Islet precursor cell (in vitro differentiated cells): ENCODE measurements at regions not wholly inside any gene's neighbourhood (a gene's known extent, or its start where the extent isn't known, plus 50 kb on each side); places are given as distances from the start of the nearest gene placed in this dataset.
A peak's percentile ranks its signal among the peaks of the same experiment; 100 is the strongest.
"Not testable (repeated sequence)": the region's sequence is repeated elsewhere in the genome, so short reads cannot be mapped to it uniquely, and the experiment has no call there.

Experiments
- DNase-seq: peaks from one replicate; pipeline ENCODE4 v3.0.0-alpha.2; 2018

DNA sequence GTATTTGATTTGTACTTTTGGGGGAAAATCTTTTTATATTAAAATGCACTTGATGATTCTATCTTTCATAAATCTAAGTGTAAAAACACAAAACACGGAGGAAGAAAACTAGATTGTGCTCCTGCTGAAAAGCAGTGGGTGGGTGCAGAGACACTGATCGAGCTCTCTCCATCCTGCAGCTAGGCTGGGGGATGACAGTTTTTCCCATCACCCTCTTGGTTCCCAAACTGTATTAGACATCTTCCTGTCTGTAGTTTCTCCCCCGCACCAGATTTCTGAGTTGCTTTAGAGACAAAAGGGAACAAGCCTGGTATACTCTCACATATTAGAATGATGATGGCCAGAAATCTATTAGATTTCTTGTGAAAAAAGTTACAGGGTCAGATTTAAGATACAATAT is 99.6 kb downstream of the FAM114A2 start:
- DNase-seq: no peak

GRCh38 chr5:153938191-153938842 is 100.4 kb downstream of the FAM114A2 start:
- no peak for DNase-seq

DNA sequence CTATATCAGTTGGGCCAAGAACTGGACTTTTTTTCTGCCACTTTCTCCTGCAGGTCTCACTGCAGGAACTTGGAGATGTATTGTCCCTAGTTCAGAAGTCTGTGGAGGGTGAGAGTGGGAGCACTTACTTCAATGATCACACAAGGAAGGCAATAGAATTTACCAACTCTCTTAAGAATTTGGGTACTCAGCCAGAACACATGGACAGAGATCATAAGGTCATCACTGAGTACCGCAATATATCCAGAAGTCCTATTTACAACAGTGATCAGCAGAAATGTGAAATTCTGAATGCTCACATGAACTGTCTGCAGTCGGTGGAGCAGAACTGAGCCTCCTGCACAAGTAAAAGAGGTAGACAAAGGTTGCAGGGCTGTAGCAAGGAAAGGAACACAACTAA is 101.0 kb downstream of the FAM114A2 start:
- no peak for DNase-seq

GRCh38 chr5:153935151-153935550 is 103.6 kb downstream of the FAM114A2 start:
- not testable (repeated sequence) for DNase-seq

- no peak for DNase-seq
These were observed 112.5 kb downstream of the FAM114A2 start for GRCh38 chr5:153926201-153926600.

- no peak for DNase-seq
These were observed 119.5 kb downstream of the FAM114A2 start for GRCh38 chr5:153919161-153919560.

DNA sequence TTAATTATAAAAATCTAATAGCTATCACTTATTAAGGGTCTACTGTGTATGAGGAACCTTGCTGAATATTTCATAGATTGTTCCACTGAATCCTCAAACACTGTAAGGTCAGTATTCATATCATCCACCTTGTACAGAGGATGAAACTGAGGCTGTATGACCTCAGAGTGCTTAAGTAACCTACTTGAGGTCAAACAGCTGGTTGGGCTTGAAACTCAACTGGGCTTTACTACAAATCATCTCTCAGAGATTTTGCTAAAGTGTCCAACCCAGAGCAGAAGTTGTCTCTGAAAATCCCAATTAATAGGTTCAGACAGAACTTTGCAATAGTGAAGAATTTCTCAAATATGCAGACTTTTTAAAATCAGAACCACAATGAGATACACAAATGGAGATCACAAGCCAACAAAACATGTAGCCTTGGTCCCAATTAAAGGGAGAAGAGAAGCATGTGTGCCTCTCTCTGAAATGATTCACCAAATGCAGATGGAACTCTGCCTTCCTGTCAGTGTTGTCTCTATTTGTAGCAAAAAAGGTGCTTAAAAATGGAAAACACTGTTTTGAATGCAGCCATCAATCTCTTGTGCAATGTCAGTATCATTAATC is 131.4 kb downstream of the FAM114A2 start:
- no peak for DNase-seq

DNA sequence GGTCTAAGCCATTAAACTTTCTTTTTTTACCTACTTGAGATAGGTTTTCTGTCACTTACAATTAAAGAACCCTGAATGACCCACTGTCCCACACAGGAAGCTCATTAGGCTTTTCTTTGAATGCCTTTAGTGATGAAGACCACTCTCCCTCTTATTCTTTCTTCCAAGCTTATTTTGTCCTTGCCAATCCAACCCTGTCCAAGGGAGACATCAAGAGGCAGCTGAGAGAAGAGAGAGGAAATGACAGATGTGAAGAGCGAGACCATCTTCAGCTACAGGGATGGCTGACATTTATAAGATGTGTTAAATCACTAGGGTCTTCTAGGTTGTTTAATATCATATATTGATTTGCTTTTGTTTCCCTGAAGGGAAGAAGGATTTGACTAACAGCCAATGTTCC is 133.5 kb downstream of the FAM114A2 start:
- DNase-seq: no peak

- no peak for DNase-seq
These were observed 135.4 kb downstream of the FAM114A2 start for GRCh38 chr5:153903321-153903720.

DNA sequence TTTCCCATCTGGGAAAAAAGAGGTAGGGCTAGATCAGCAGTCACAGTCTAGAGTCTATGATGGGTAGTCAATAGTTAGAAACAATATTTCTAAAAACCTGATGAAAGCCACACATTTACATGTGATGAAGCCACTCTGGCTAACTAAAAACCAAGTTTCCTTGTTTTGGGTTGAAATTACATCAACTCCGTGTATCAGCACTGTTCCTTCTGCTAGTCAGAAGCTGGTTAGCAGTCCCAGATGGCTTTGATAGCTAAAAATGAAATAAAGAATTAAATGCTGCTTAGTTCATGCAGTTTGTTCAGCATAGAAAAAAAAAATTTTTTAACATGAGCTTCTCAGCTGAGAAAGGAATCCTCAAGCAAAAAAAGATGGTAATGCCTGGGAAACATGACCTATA is 136.7 kb downstream of the FAM114A2 start:
- DNase-seq: no peak

DNA sequence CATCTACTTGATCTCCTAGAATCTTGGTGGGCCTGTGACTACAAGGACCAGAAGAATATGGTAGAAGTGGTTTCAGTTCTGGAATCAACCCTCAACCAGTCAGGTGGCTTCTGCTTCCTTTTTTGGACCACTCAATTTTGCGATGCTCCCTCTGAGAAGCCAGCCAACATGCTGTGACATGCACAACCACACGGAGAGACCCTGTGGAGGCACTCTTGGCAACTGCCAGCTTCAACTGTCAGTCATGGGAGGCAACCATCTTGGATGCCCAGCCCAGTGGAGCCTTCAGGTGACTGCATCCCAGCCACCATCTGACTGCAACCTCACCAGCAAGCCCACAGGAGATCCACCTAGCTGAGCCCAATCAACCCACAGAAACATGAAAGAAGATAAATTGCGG is 137.3 kb downstream of the FAM114A2 start:
- DNase-seq: no peak

DNA sequence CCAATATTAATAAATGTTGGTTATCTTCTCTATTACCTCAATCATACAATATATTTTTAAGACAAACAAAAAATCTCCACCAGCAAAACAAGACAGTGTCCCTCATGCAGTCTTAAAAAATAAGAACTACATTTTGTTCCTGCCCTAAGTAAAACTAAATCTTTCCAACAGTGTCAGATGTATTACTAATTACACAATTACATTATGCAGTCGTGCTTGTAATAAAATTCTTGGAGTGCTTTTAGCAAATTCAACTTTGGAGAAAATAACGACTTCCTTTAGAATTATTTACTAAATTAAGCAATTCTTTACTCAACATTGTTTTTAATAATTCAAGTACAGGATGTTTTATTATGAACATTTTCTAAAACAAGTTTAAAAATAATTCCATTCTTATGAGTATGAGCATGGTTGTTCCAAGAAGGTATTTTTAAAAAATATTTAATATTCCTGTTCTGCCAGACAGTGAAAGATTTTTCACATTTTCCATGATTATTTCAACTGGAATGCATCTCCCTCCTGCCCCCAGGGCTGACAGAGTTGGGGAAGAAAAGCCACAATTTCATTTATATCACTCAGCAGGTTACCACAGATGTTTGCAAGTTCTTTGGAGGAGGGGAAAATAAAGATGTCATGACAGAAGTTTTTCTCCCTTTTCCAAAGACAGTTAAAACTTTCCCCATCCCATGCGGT is 137.9 kb downstream of the FAM114A2 start:
- DNase-seq: no peak

DNA sequence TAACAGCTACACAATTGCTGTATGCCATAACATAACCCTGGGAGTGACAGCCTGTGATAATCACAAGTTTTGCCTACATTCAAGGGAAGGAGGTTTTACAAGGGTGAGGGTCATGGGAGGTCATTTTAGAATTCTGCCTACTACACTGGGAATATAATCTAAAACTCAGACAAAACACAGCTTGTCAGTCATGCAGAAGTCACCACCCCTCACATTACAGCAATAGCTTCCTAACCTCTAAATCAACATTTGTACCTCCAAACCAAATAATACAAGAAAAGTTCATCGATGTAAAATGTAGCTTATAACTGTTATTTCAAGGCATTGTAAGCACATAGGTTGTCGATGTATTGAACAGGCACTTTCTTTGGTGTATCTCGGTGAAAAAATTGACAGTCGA is 139.0 kb downstream of the FAM114A2 start:
- no peak for DNase-seq

DNA sequence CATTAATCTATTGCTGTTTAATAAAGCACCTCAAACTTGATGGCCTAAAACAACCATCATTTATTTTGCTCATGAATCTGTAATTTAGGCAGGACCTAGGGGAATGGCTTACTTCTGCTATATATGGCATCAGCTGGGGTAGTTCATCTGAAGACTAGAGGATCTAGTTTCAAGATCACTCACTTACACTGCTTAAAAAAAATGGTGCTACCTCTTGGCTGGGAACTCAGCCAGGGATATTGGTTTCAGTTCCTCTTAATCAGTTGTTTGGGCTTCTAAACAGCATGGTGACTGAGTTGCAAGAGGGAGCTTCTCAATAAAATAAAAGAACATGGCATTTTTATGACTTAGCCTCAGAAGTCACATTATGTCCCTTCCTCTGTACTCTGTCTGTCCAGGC is 142.0 kb downstream of the FAM114A2 start:
- no peak for DNase-seq

GRCh38 chr5:153896117-153896516 is 142.6 kb downstream of the FAM114A2 start:
- DNase-seq: no peak

DNA sequence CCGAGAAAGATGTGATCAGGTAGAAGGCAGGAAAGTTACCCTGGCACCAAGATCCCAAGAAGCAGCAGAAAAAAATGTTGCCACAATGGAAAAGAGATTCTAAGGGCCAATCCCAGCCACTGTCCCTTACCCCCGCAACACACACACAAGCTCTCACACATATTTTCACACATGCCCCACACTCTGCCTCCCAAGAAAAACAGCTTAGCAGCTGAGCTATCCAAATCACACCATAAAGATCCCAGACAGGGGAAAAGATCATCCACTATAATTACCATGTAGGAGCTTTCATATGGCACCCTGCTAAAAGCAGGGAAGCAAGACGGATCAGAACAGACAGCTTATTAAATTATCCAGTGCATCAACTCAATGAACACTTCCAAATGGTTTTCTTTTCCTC is 143.4 kb downstream of the FAM114A2 start:
- DNase-seq: no peak

GRCh38 chr5:153893817-153894216 is 144.9 kb downstream of the FAM114A2 start:
- no peak for DNase-seq

GRCh38 chr5:153891394-153891793 is 147.3 kb downstream of the FAM114A2 start:
- no peak for DNase-seq

DNA sequence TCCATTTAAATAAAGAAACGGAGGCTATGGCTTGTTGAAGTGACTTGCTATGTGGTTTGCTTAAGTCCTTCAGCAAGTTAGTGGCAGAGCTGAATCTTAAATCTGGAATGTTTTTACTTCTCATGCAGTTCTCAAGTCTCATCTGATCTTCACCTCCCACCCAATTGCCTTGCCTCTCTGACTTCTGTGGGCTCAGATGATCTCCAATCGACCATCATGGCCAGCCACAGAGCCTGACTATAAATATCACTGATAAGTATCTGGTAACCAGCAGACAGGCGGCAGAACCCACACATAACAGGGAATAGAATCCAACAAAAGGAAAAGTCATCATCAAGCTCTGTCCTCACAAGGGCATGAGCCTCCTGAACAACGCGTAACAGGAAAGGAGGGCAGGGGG is 149.9 kb downstream of the FAM114A2 start:
- no peak for DNase-seq

DNA sequence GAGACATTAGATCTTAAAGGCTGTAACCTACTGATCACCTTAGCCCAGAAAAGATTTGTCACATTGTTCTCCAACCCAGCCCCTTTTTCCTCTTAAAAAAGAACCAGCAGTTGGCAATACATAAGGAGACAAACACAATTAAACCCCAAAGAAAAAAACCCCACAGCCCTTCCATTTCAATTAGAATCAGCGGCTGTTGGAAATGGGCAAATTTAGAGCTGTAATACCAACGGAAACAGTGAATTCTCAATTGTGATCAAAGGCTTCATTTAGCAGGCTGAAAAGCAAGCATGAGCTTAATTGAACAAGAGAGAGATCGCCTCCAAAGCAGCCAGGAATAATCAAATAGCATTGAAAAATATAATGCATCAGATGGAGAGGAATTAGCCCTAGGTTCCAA is 153.6 kb downstream of the FAM114A2 start:
- DNase-seq: no peak

DNA sequence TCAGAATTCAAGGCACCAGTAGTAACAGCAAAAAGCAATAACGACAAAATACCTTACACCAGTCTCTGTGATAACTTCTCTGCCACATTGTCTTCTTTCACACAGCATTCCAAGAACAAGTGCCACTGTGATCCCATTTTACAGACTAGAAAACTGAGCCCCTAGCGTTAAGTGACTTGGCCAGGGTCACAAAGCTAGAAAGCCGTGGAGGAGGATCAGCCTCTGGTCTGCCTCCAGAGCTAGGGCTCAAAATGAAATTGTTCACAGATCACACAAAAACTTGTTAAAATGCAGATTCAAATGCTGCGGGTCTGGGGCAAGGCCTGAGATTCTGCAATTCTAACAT is 154.1 kb downstream of the FAM114A2 start:
- no peak for DNase-seq

DNA sequence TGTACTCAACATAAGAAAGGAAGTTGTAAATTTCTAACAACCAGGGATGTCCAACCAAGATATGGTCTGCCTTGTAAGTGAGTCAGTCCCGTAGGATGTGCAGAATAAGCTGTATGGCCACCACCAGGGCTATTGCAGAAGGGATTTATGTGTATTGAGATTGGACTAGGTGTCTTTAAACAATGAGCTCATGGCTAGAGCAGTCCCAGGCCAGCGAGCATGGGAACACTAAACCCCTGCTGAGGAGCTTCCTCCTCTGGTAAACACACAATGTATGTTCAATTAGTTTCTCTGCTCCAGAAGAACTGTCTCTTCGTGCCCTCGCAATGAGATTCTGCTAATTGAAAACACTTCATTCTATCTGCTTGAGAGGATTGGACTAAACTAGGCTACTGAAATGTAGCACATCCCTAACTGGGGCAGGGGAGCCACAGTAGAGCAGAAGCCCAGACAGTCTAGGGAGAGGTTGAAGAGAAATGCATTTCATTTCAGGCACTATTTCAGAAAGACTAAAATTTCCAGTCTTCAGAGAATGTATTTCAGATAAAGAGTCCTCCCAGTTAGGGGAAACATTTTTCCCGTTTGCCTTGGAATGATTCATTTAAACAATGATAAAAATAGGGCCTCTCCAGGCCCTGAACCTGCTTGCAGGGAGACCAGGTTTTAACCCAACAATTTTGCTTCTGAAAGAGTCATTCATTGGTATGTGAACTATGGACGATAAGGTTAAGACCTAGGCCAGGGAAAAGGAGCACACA is 154.7 kb downstream of the FAM114A2 start:
- DNase-seq: peak; percentile 64

DNA sequence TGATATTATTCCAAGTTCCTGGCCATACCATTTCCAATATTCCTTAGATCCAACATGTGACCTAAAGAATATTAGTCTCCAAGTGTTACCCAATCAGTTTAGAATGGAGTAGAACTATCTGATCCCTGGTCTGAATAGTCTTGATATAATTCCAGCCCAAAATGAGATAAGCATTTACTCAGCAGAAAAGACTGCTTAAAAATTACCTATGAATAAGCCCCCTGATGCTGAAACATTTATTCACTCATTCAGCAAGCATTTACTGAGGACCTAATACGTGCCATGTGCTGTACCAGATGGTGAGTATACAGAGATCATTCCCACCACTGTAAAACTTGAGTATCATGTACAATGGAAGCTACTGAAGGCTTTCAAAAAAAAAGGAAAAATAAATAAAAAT is 157.0 kb downstream of the FAM114A2 start:
- DNase-seq: no peak

DNA sequence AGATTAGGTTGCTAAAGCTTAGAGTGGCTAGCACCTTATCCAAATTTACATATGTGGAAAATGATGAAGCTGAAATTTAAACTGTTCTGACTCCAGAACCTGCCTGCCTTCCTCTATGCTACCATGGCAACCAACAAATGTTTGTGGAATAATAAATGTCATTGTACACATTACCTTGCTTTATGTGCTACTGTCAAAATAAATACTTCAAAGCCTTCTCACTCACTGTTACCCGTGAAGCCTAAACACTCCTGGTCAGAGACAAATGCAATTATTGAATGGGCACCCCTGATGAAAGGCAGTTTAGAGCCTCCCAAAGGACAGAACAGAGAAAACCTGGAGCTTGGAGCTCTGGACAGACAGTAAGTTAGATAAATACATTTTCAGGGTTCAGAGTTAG is 158.6 kb downstream of the FAM114A2 start:
- DNase-seq: no peak
